Upper lobe of left lung (tissue), 4 donors: ENCODE measurements at regions not wholly inside any gene's neighbourhood (a gene's known extent, or its start where the extent isn't known, plus 50 kb on each side); places are given as distances from the start of the nearest gene placed in this dataset.

Experiments used
- EP300 ChIP-seq, 4 donors: sonication (generic); formaldehyde crosslinking; IDR thresholded peaks; one replicate each; pipeline ENCODE4 v1.5.1; 2017; ENCODE audit warnings: antibody characterized with exemption in 4 of 4, control low read depth in 2 of 4
- POLR2AphosphoS5 ChIP-seq, 2 donors: sonication (generic); formaldehyde crosslinking; IDR thresholded peaks; one replicate each; pipeline ENCODE4 v1.5.1; 2017; ENCODE audit warnings: antibody characterized with exemption in 2 of 2
- TF ChIP-seq, protein P1 (sequence below), 6 experiments: fragments of 450-650 bp in 4 of 6; fragments of 200-600 bp in 2 of 6; sonication (generic) in 2 of 6; IDR thresholded peaks; one replicate each; pipeline ENCODE4 v1.5.1; 2016 to 2019; ENCODE audit warnings: antibody characterized with exemption in 6 of 6

DNA sequence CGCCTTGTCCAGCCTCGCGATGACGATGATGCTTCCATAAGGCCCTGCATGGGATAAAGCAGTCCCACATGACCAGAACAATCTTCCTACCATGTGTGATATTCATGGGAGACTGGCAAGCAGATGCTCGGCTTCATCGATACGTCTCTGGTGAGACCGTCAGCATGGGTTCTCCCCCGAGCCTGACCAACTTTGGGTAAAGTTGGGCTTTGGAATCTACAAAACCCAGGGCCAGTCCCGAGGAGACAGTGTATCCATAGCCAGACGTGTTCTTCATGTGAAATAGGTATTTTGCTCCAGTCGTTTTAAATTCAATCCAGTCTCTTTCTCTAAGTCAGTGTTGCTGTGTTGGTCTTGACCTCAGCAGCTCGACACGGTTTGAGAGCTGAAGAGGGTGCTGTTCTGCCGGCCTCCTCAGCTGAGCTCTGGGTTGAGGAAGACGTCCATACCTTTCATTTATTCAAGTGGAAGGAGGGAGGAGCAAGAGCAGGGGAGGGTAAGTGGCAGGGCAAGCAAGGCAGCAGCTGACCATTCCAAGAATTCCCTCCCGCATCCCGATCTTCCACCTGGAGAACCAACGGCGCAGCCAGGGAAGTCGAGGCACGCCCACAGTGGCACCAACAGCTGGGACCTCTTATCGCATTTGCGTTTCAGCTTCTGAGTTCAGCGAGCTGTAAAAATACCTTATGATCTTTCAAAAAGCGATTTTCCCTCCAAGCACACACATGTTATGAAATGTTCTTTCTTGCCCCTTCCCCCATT lies 64.0 kb upstream of the THBS2 start:
- TF ChIP-seq, protein P1, sequence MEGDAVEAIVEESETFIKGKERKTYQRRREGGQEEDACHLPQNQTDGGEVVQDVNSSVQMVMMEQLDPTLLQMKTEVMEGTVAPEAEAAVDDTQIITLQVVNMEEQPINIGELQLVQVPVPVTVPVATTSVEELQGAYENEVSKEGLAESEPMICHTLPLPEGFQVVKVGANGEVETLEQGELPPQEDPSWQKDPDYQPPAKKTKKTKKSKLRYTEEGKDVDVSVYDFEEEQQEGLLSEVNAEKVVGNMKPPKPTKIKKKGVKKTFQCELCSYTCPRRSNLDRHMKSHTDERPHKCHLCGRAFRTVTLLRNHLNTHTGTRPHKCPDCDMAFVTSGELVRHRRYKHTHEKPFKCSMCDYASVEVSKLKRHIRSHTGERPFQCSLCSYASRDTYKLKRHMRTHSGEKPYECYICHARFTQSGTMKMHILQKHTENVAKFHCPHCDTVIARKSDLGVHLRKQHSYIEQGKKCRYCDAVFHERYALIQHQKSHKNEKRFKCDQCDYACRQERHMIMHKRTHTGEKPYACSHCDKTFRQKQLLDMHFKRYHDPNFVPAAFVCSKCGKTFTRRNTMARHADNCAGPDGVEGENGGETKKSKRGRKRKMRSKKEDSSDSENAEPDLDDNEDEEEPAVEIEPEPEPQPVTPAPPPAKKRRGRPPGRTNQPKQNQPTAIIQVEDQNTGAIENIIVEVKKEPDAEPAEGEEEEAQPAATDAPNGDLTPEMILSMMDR (IDR thresholded peaks at IDR 0.05): no peak
- TF ChIP-seq POLR2AphosphoS5 (IDR thresholded peaks at IDR 0.05) (no peak), EP300 (IDR thresholded peaks at IDR 0.05) (no peak)
